H9 (cell line): ENCODE measurements at regions not wholly inside any gene's neighbourhood (a gene's known extent, or its start where the extent isn't known, plus 50 kb on each side); places are given as distances from the start of the nearest gene placed in this dataset.

Experiments
- DNase-seq: peaks from one replicate; pipeline ENCODE4 v3.0.0-alpha.2; 2017
- H2AFZ ChIP-seq: one replicate; pipeline ENCODE4 v1.6.1; 2013; ENCODE audit warnings: mild to moderate bottlenecking, low read length, control low read depth, moderate library complexity
- H2AK5ac ChIP-seq: 2 replicates; pipeline ENCODE4 v1.6.1; 2013; ENCODE audit warnings: low read length, control low read depth, mixed read lengths; ENCODE audit not compliant: insufficient read length
- H2BK120ac ChIP-seq: one replicate; pipeline ENCODE4 v1.6.1; 2013; ENCODE audit warnings: low read depth, mild to moderate bottlenecking, low read length, control low read depth, inconsistent platforms; ENCODE audit not compliant: poor library complexity, severe bottlenecking
- H2BK12ac ChIP-seq: 2 replicates; pipeline ENCODE4 v1.6.1; 2013; ENCODE audit warnings: low read length, control low read depth, mixed read lengths, low read depth; ENCODE audit not compliant: insufficient read length
- H2BK15ac ChIP-seq: 2 replicates; pipeline ENCODE4 v1.6.1; 2013; ENCODE audit warnings: low read depth, low read length, control low read depth
- H2BK20ac ChIP-seq: one replicate; pipeline ENCODE4 v1.6.1; 2013; ENCODE audit warnings: low read depth, mild to moderate bottlenecking, low read length, control low read depth, inconsistent platforms; ENCODE audit not compliant: poor library complexity, severe bottlenecking
- H2BK5ac ChIP-seq: 2 replicates; pipeline ENCODE4 v1.6.1; 2013; ENCODE audit warnings: low read length, control low read depth, mixed read lengths; ENCODE audit not compliant: insufficient read length
- H3K14ac ChIP-seq: 2 replicates; pipeline ENCODE4 v1.6.1; 2013; ENCODE audit warnings: low read length, control low read depth; ENCODE audit not compliant: insufficient read depth
- H3K18ac ChIP-seq: 2 replicates; pipeline ENCODE4 v1.6.1; 2013; ENCODE audit warnings: low read depth, mild to moderate bottlenecking, mixed read lengths, low read length, control low read depth; ENCODE audit not compliant: insufficient read length
- H3K23ac ChIP-seq: 2 replicates; pipeline ENCODE4 v1.6.1; 2013; ENCODE audit warnings: low read length, control low read depth, mixed read lengths, low read depth; ENCODE audit not compliant: insufficient read length
- H3K23me2 ChIP-seq: 2 replicates; pipeline ENCODE4 v1.6.1; 2013; ENCODE audit warnings: low read depth, mild to moderate bottlenecking, mixed read lengths, low read length, control low read depth; ENCODE audit not compliant: insufficient read length, poor library complexity, severe bottlenecking
- H3K27ac ChIP-seq: 2 replicates; pipeline ENCODE4 v1.5.1; 2013; ENCODE audit warnings: low read length, control low read depth, mixed read lengths, low read depth; ENCODE audit not compliant: insufficient read length
- H3K27me3 ChIP-seq: 2 replicates; pipeline ENCODE4 v1.6.1; 2013; ENCODE audit warnings: low read length, control low read depth, inconsistent platforms; ENCODE audit not compliant: insufficient read depth
- H3K4ac ChIP-seq: 2 replicates; pipeline ENCODE4 v1.6.1; 2013; ENCODE audit warnings: low read depth, mild to moderate bottlenecking, control low read depth, inconsistent platforms, low read length, moderate library complexity
- H3K4me1 ChIP-seq: 2 replicates; pipeline ENCODE4 v1.6.1; 2013; ENCODE audit warnings: low read length, control low read depth, inconsistent platforms; ENCODE audit not compliant: insufficient read depth
- H3K4me2 ChIP-seq: 2 replicates; pipeline ENCODE4 v1.6.1; 2013; ENCODE audit warnings: low read length, control low read depth, mixed read lengths; ENCODE audit not compliant: insufficient read length, insufficient read depth
- H3K56ac ChIP-seq: 2 replicates; pipeline ENCODE4 v1.6.1; 2013; ENCODE audit warnings: low read depth, mild to moderate bottlenecking, mixed read lengths, low read length, control low read depth; ENCODE audit not compliant: insufficient read length
- H3K79me1 ChIP-seq: 2 replicates; pipeline ENCODE4 v1.6.1; 2013; ENCODE audit warnings: low read depth, mild to moderate bottlenecking, moderate library complexity, low read length, control low read depth, inconsistent platforms; ENCODE audit not compliant: insufficient read depth, poor library complexity, severe bottlenecking
- H3K79me2 ChIP-seq: 2 replicates; pipeline ENCODE4 v1.6.1; 2013; ENCODE audit warnings: low read length, control low read depth, inconsistent platforms; ENCODE audit not compliant: insufficient read depth
- H3K9ac ChIP-seq: 2 replicates; pipeline ENCODE4 v1.6.1; 2013; ENCODE audit warnings: low read length, control low read depth, mixed read lengths; ENCODE audit not compliant: insufficient read length; ENCODE audit errors: extremely low read depth
- H3K9me3 ChIP-seq: one replicate; pipeline ENCODE4 v1.6.1; 2013; ENCODE audit warnings: low read depth, low read length, inconsistent platforms; ENCODE audit not compliant: control insufficient read depth
- H3T11ph ChIP-seq: one replicate; pipeline ENCODE4 v1.6.1; 2013; ENCODE audit warnings: mild to moderate bottlenecking, low read length, control low read depth, inconsistent platforms
- H4K20me1 ChIP-seq: one replicate; pipeline ENCODE4 v1.6.1; 2013; ENCODE audit not compliant: control insufficient read depth, insufficient read length, insufficient read depth
- H4K5ac ChIP-seq: 2 replicates; pipeline ENCODE4 v1.6.1; 2013; ENCODE audit warnings: low read depth, mild to moderate bottlenecking, mixed read lengths, low read length, control low read depth; ENCODE audit not compliant: insufficient read length
- H4K8ac ChIP-seq: replicated peaks from 2 replicates; pipeline ENCODE4 v1.6.1; 2013; ENCODE audit warnings: low read length, control low read depth, mixed read lengths, low read depth; ENCODE audit not compliant: insufficient read length
- H4K91ac ChIP-seq: 2 replicates; pipeline ENCODE4 v1.6.1; 2013; ENCODE audit warnings: low read depth, mild to moderate bottlenecking, moderate library complexity, mixed read lengths, low read length, control low read depth; ENCODE audit not compliant: insufficient read length
- H3K27ac Mint-ChIP-seq, 3 experiments: 2 replicates in 2 of 3; 3 replicates in 1 of 3; pipeline ENCODE4 v1.8.0; 2020 to 2021; ENCODE audit warnings: mixed read lengths in 3 of 3, mild to moderate bottlenecking in 1 of 3, moderate library complexity in 1 of 3
- H3K27me3 Mint-ChIP-seq: 2 replicates; pipeline ENCODE4 v1.8.0; 2021; ENCODE audit warnings: low read depth, mild to moderate bottlenecking, moderate library complexity, mixed read lengths
- H3K36me3 Mint-ChIP-seq, 3 experiments: 2 replicates in 2 of 3; 3 replicates in 1 of 3; pipeline ENCODE4 v1.8.0; 2020 to 2021; ENCODE audit warnings: low read depth in 3 of 3, mixed read lengths in 3 of 3; ENCODE audit not compliant: insufficient read depth in 1 of 3
- H3K4me1 Mint-ChIP-seq, 2 experiments: 2 replicates each; pipeline ENCODE4 v1.8.0; 2020; ENCODE audit warnings: mixed read lengths in 2 of 2
- H3K4me3 Mint-ChIP-seq, 2 experiments: 2 replicates in 1 of 2; 3 replicates in 1 of 2; pipeline ENCODE4 v1.8.0; 2020 to 2021; ENCODE audit warnings: mild to moderate bottlenecking in 2 of 2, mixed read lengths in 2 of 2, moderate library complexity in 1 of 2
- H3K9me3 Mint-ChIP-seq, 2 experiments: 2 replicates in 1 of 2; 3 replicates in 1 of 2; pipeline ENCODE4 v1.8.0; 2020; ENCODE audit warnings: mild to moderate bottlenecking in 2 of 2, mixed read lengths in 2 of 2, moderate library complexity in 1 of 2
- CTCF ChIP-seq: fragments of 200-600 bp; sonication (generic); conservative IDR thresholded peaks from 3 replicates; pipeline ENCODE4 v1.8.0; 2021; ENCODE audit warnings: antibody characterized with exemption, mild to moderate bottlenecking
- WGBS: extraction: QIAGEN DNeasy Blood & Tissue Kit; methylation state at CpG from one replicate; pipeline ENCODE4 v1.1.7; 2013; ENCODE audit warnings: missing lambda C conversion rate, low lambda C conversion rate, mixed read lengths; ENCODE audit not compliant: insufficient read length; ENCODE audit errors: extremely low coverage; 5-methylcytosine and 5-hydroxymethylcytosine counted together

- no peak overlapping the region for H4K91ac ChIP-seq
- H2BK20ac ChIP-seq: no peak overlapping the region
- H3T11ph ChIP-seq: no peak overlapping the region
- H3K4me2 ChIP-seq: no peak overlapping the region
- H3K14ac ChIP-seq: no peak overlapping the region
- H4K5ac ChIP-seq: no peak overlapping the region
- no peak overlapping the region for H3K18ac ChIP-seq
- H3K9ac ChIP-seq: no peak overlapping the region
- H3K4ac ChIP-seq: no peak overlapping the region
- H2AK5ac ChIP-seq: no peak overlapping the region
- no peak overlapping the region for H2BK12ac ChIP-seq
- H4K8ac ChIP-seq: no peak overlapping the region
- H3K9me3 ChIP-seq: no peaks in the 10 kb centered on the region
- H3K4me3 Mint-ChIP-seq: no peak overlapping the region
- H3K23ac ChIP-seq: no peak overlapping the region
- no peaks in the 10 kb centered on the region for H3K23me2 ChIP-seq
- H4K20me1 ChIP-seq: no peaks in the 10 kb centered on the region
- peaks cover 2 to 9% of the 10 kb centered on the region in 2 experiments; a peak in 2 of 4 replicates for H3K4me1 Mint-ChIP-seq
- H2BK120ac ChIP-seq: no peak overlapping the region
- H3K27me3 ChIP-seq: no peaks in the 10 kb centered on the region
- no peak overlapping the region for H2BK15ac ChIP-seq
- no CpG with 5 or more reads among the region's 1 CpG for WGBS
- H2AFZ ChIP-seq: no peak overlapping the region
- no peaks in the 10 kb centered on the region for H3K79me1 ChIP-seq
- TF ChIP-seq CTCF: no peak
- no peak overlapping the region for H2BK5ac ChIP-seq
- no peaks in the 10 kb centered on the region for H3K36me3 Mint-ChIP-seq
- no peaks in the 10 kb centered on the region for H3K79me2 ChIP-seq
- H3K27ac Mint-ChIP-seq: no peak overlapping the region
- H3K27ac ChIP-seq: no peak overlapping the region
- H3K9me3 Mint-ChIP-seq: no peaks in the 10 kb centered on the region
- peaks cover 8% of the 10 kb centered on the region for H3K27me3 Mint-ChIP-seq
- DNase-seq: no peak
- no peak overlapping the region for H3K56ac ChIP-seq
- 0 out of 2 replicates have a peak, but pooled peaks cover 2% of the 10 kb centered on the region for H3K4me1 ChIP-seq
Measured at GRCh38 chr12:89163918-89164317, 188.4 kb downstream of the DUSP6 start.
